Neural cell (in vitro differentiated cells): ENCODE measurements at regions not wholly inside any gene's neighbourhood (a gene's known extent, or its start where the extent isn't known, plus 50 kb on each side); places are given as distances from the start of the nearest gene placed in this dataset.

ENCODE experiments used
- EP300 ChIP-seq: fragments of 450-650 bp; conservative IDR thresholded peaks from 2 replicates; pipeline ENCODE4 v1.6.1; 2014; ENCODE audit warnings: antibody characterized with exemption, mild to moderate bottlenecking, moderate library complexity; ENCODE audit not compliant: poor library complexity, severe bottlenecking
- EZH2 ChIP-seq: fragments of 200-600, 300-800 bp; shearing (Covaris generic), sonication (generic); IDR thresholded peaks from 2 replicates; pipeline ENCODE4 v1.6.1; 2014; ENCODE audit warnings: antibody characterized with exemption, low read length, borderline replicate concordance, mild to moderate bottlenecking; ENCODE audit not compliant: insufficient read depth, poor library complexity, severe bottlenecking
- TF ChIP-seq, protein P1 (sequence below): fragments of 450-650 bp; IDR thresholded peaks from 2 replicates; pipeline ENCODE4 v1.5.1; 2014; ENCODE audit warnings: antibody characterized with exemption, mild to moderate bottlenecking, moderate library complexity; ENCODE audit not compliant: poor library complexity, severe bottlenecking

DNA sequence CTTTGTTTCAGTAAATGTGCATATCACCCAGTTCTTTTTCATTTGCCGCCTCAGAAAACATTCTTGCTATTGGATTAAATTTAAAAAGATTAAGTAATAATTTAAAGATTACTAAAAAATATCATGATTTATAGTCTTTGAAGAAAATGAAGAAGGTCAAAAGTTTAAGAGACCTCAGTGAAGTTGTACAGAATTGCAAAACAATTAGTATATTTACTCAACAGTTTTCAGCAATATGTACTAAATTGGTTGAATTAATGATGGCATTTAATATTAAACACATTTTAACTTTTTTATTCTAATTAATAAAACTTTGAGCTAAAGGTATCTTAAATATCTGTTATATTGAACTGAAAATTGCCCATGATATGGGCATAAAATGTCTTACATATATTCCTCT is 49.9 kb upstream of the KLF6 start:
- TF ChIP-seq EZH2 (no peak), EP300 (no peak)
- TF ChIP-seq, protein P1, sequence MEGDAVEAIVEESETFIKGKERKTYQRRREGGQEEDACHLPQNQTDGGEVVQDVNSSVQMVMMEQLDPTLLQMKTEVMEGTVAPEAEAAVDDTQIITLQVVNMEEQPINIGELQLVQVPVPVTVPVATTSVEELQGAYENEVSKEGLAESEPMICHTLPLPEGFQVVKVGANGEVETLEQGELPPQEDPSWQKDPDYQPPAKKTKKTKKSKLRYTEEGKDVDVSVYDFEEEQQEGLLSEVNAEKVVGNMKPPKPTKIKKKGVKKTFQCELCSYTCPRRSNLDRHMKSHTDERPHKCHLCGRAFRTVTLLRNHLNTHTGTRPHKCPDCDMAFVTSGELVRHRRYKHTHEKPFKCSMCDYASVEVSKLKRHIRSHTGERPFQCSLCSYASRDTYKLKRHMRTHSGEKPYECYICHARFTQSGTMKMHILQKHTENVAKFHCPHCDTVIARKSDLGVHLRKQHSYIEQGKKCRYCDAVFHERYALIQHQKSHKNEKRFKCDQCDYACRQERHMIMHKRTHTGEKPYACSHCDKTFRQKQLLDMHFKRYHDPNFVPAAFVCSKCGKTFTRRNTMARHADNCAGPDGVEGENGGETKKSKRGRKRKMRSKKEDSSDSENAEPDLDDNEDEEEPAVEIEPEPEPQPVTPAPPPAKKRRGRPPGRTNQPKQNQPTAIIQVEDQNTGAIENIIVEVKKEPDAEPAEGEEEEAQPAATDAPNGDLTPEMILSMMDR: no peak
